Uterus (tissue), 3 donors: ENCODE measurements at regions not wholly inside any gene's neighbourhood (a gene's known extent, or its start where the extent isn't known, plus 50 kb on each side); places are given as distances from the start of the nearest gene placed in this dataset.

Source experiments
- DNase-seq, 2 donors: peaks; one replicate each; pipeline ENCODE4 v3.0.0-alpha.2; 2019 to 2020
- H3K27ac ChIP-seq, 2 donors: fragments of 200-600 bp; sonication (generic); 1 replicate in 1 of 2; 2 replicates in 1 of 2; pipeline ENCODE4 v1.5.1; 2016 to 2018
- H3K27me3 ChIP-seq, 2 donors: fragments of 200-600 bp; sonication (generic); one replicate each; pipeline ENCODE4 v1.5.1; 2018 to 2019; ENCODE audit warnings: control low read depth in 1 of 2
- H3K36me3 ChIP-seq, 2 donors: fragments of 200-600 bp; sonication (generic); one replicate each; pipeline ENCODE4 v1.5.1; 2019; ENCODE audit warnings: control low read depth in 1 of 2
- H3K4me1 ChIP-seq, 2 donors: fragments of 200-600 bp; sonication (generic); one replicate each; pipeline ENCODE4 v1.5.1; 2018 to 2019; ENCODE audit warnings: control low read depth in 1 of 2
- H3K4me3 ChIP-seq, 2 donors: fragments of 200-600 bp; sonication (generic); 1 replicate in 1 of 2; 2 replicates in 1 of 2; pipeline ENCODE4 v1.5.1; 2018 to 2019; ENCODE audit warnings: mild to moderate bottlenecking in 1 of 2
- H3K9me3 ChIP-seq, 2 donors: fragments of 200-600 bp; sonication (generic); one replicate each; pipeline ENCODE4 v1.5.1; 2019; ENCODE audit warnings: control low read depth in 1 of 2
- POLR2A ChIP-seq, 2 donors: fragments of 450-650 bp; IDR thresholded peaks; one replicate each; pipeline ENCODE4 v1.6.1; 2016; ENCODE audit warnings: antibody characterized with exemption in 2 of 2, mild to moderate bottlenecking in 1 of 2, moderate library complexity in 1 of 2
- intact Hi-C: fragments of 100-400 bp; cut with DNase I; formaldehyde crosslinking; loops from one replicate; pipeline ENCODE4 v1.15.1; 2023; ENCODE audit warnings: low total_unique reads
- TF ChIP-seq, protein P1 (sequence below), 4 experiments: fragments of 200-600 bp in 2 of 4; fragments of 450-650 bp in 2 of 4; sonication (generic) in 2 of 4; IDR thresholded peaks; one replicate each; pipeline ENCODE4 v1.5.1; 2016 to 2019; ENCODE audit warnings: antibody characterized with exemption in 4 of 4, mild to moderate bottlenecking in 2 of 4, moderate library complexity in 1 of 4
- donor health status: DM: yes; HTN: yes; CAD: no.

GRCh38 chr18:4658804-4659203 is 203.7 kb upstream of the DLGAP1 start:
- intact Hi-C loops = no loop called here
- H3K36me3 ChIP-seq = no peaks in the 10 kb centered on the region
- no peaks in the 10 kb centered on the region for H3K4me1 ChIP-seq
- no peaks in the 10 kb centered on the region for H3K27me3 ChIP-seq
- H3K27ac ChIP-seq = no peak overlapping the region
- DNase-seq = no peak
- no peaks in the 10 kb centered on the region for H3K9me3 ChIP-seq
- no peak for TF ChIP-seq POLR2A (IDR thresholded peaks at IDR 0.05)
- TF ChIP-seq, protein P1, sequence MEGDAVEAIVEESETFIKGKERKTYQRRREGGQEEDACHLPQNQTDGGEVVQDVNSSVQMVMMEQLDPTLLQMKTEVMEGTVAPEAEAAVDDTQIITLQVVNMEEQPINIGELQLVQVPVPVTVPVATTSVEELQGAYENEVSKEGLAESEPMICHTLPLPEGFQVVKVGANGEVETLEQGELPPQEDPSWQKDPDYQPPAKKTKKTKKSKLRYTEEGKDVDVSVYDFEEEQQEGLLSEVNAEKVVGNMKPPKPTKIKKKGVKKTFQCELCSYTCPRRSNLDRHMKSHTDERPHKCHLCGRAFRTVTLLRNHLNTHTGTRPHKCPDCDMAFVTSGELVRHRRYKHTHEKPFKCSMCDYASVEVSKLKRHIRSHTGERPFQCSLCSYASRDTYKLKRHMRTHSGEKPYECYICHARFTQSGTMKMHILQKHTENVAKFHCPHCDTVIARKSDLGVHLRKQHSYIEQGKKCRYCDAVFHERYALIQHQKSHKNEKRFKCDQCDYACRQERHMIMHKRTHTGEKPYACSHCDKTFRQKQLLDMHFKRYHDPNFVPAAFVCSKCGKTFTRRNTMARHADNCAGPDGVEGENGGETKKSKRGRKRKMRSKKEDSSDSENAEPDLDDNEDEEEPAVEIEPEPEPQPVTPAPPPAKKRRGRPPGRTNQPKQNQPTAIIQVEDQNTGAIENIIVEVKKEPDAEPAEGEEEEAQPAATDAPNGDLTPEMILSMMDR (IDR thresholded peaks at IDR 0.05) = no peak
- H3K4me3 ChIP-seq = no peak overlapping the region

GRCh38 chr18:4653418-4653817 is 198.3 kb upstream of the DLGAP1 start:
- no peaks in the 10 kb centered on the region for H3K9me3 ChIP-seq
- TF ChIP-seq POLR2A (IDR thresholded peaks at IDR 0.05) = no peak
- TF ChIP-seq, protein P1 (IDR thresholded peaks at IDR 0.05) = no peak
- no peak for DNase-seq
- no peaks in the 10 kb centered on the region for H3K4me1 ChIP-seq
- intact Hi-C loops = no loop called here
- H3K27me3 ChIP-seq = no peaks in the 10 kb centered on the region
- no peaks in the 10 kb centered on the region for H3K36me3 ChIP-seq
- H3K27ac ChIP-seq = no peak overlapping the region
- H3K4me3 ChIP-seq = no peak overlapping the region

- Histone ChIP-seq H3K4me1 (no peaks in the 10 kb centered on the region), H3K27me3 (no peaks in the 10 kb centered on the region), H3K27ac (no peak overlapping the region), H3K4me3 (no peak overlapping the region), H3K9me3 (no peaks in the 10 kb centered on the region), H3K36me3 (no peaks in the 10 kb centered on the region)
- no peak for TF ChIP-seq POLR2A (IDR thresholded peaks at IDR 0.05)
- TF ChIP-seq, protein P1 (IDR thresholded peaks at IDR 0.05) = no peak
- intact Hi-C loops = no loop called here
- no peak for DNase-seq
These were observed 186.8 kb upstream of the DLGAP1 start for GRCh38 chr18:4641771-4642368.

GRCh38 chr18:4640349-4641012 is 185.4 kb upstream of the DLGAP1 start:
- H3K9me3 ChIP-seq = no peaks in the 10 kb centered on the region
- no peak overlapping the region for H3K4me3 ChIP-seq
- no peaks in the 10 kb centered on the region for H3K36me3 ChIP-seq
- TF ChIP-seq POLR2A (IDR thresholded peaks at IDR 0.05) = no peak
- TF ChIP-seq, protein P1 (IDR thresholded peaks at IDR 0.05) = no peak
- DNase-seq = no peak
- no peak overlapping the region for H3K27ac ChIP-seq
- H3K4me1 ChIP-seq = no peaks in the 10 kb centered on the region
- intact Hi-C loops = no loop called here
- no peaks in the 10 kb centered on the region for H3K27me3 ChIP-seq

DNA sequence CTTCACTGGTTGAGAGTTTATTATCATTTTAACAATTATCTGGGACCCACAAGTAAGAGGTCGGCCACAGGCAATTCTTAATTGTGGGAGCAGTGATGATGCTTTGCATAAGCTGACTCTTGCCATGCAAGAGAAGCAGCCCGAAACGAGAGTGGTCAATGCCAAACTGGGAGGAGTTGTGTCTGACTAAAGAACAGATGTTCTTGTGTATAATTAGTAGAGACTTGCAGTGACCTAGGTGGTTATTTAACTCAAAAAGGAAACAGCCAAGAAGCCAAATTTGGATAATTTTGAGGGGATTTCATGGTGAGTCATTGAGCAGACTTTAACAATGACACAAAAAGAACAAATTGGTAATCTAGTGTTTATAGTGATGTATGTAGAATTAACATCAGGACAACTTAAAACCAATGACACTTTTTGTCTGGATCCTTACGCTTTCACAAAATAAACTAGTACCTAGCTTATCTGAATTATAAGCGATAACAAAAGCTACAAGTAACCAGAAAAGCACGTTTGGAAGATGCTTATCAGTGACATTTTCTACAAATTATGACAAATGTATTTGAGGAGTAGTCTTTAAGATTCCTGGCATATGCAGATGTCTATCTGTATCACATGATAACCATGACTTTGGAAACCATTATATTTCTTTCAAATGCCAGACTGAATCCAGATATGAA is 184.7 kb upstream of the DLGAP1 start:
- intact Hi-C loops = no loop called here
- Histone ChIP-seq H3K4me3 (no peak overlapping the region), H3K36me3 (no peaks in the 10 kb centered on the region), H3K4me1 (no peaks in the 10 kb centered on the region), H3K9me3 (no peaks in the 10 kb centered on the region), H3K27ac (no peak overlapping the region), H3K27me3 (no peaks in the 10 kb centered on the region)
- TF ChIP-seq, protein P1 (IDR thresholded peaks at IDR 0.05) = no peak
- no peak for TF ChIP-seq POLR2A (IDR thresholded peaks at IDR 0.05)
- no peak for DNase-seq
